H7 (cell line): ENCODE measurements at regions not wholly inside any gene's neighbourhood (a gene's known extent, or its start where the extent isn't known, plus 50 kb on each side); places are given as distances from the start of the nearest gene placed in this dataset.

ENCODE experiments used
- DNase-seq: peaks from one replicate; pipeline ENCODE4 v3.0.0; 2012
- H3K27me3 ChIP-seq: 2 replicates; pipeline ENCODE4 v1.6.0; 2011; ENCODE audit warnings: mild to moderate bottlenecking, low read length; ENCODE audit not compliant: control insufficient read depth, insufficient read depth
- H3K36me3 ChIP-seq: replicated peaks from 2 replicates; pipeline ENCODE4 v1.5.1; 2011; ENCODE audit warnings: low read length; ENCODE audit not compliant: control insufficient read depth, insufficient read depth
- H3K4me3 ChIP-seq: 2 replicates; pipeline ENCODE4 v1.5.1; 2011; ENCODE audit warnings: low read depth, mild to moderate bottlenecking, control low read depth, low read length, moderate library complexity; ENCODE audit not compliant: insufficient read depth

GRCh38 chr20:52817981-52818380 lies 154.2 kb upstream of the TSHZ2 start:
- no peak overlapping the region for H3K4me3 ChIP-seq
- H3K27me3 ChIP-seq = no peaks in the 10 kb centered on the region
- DNase-seq = no peak
- H3K36me3 ChIP-seq = no peaks in the 10 kb centered on the region

GRCh38 chr20:52817511-52817910 lies 154.6 kb upstream of the TSHZ2 start:
- Histone ChIP-seq H3K4me3 (no peak overlapping the region), H3K36me3 (no peaks in the 10 kb centered on the region), H3K27me3 (no peaks in the 10 kb centered on the region)
- DNase-seq = no peak

GRCh38 chr20:52814371-52814770 lies 157.8 kb upstream of the TSHZ2 start:
- Histone ChIP-seq H3K36me3 (no peaks in the 10 kb centered on the region), H3K4me3 (no peak overlapping the region), H3K27me3 (no peaks in the 10 kb centered on the region)
- DNase-seq = no peak

DNA sequence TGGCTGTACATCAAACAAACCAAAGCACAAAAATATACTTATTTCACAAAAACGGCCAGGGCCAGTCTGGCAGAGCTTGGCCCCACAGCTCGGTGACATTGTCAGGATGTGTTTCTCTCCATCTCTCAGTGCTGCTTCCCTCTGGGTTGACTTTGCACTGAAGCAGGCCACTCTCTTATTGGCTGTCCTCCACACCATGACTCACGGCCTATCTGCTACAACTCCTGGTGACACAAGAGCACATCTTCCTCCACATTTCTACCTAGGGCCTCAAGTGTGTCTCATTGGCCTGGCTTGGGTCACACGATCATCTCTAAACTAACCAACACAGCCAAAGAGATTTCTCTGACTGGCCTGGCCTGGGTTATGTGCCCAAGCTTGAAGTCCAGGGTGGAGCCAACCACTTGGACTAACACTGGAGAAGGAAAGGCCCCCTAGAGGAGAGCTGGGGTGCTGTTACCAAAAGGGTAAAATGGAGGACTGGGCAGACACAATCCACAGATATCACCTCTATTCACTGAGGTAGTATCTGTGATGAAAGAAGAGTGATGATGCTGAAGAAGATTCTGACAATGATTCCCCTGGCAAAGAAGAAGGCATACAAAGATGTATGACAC lies 159.8 kb upstream of the TSHZ2 start:
- no peaks in the 10 kb centered on the region for H3K36me3 ChIP-seq
- DNase-seq = no peak

GRCh38 chr20:52809003-52809402 lies 163.2 kb upstream of the TSHZ2 start:
- no peak overlapping the region for H3K4me3 ChIP-seq
- no peaks in the 10 kb centered on the region for H3K27me3 ChIP-seq
- DNase-seq = no peak
- H3K36me3 ChIP-seq = no peaks in the 10 kb centered on the region

More for the DNA sequence above, 159.8 kb upstream of the TSHZ2 start:
- Histone ChIP-seq H3K4me3 (no peak overlapping the region), H3K27me3 (no peaks in the 10 kb centered on the region)

- Histone ChIP-seq H3K4me3 (no peak overlapping the region), H3K27me3 (no peaks in the 10 kb centered on the region), H3K36me3 (no peaks in the 10 kb centered on the region)
- DNase-seq = no peak
Measured at GRCh38 chr20:52806918-52807317, 165.2 kb upstream of the TSHZ2 start.

DNA sequence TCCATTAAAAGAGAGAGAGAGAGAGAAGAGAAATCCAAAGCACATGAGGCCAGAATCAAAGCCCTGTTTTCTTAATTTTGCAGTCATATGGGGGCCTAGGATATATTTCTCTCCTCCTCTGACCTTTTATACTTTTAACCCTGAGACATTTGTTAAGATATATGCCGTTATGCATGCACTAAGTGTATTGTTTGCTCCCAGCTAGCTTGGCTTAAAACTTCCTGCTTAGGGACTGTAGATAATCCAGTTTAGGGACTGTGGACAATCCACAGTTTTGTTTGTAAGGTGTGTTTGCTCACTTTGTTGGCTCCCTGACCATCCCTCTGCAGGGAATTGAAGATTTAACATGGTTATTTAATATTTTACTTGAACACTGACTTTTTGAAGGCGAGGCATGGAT lies 166.3 kb upstream of the TSHZ2 start:
- no peaks in the 10 kb centered on the region for H3K36me3 ChIP-seq
- no peaks in the 10 kb centered on the region for H3K27me3 ChIP-seq
- no peak overlapping the region for H3K4me3 ChIP-seq
- DNase-seq = no peak

DNA sequence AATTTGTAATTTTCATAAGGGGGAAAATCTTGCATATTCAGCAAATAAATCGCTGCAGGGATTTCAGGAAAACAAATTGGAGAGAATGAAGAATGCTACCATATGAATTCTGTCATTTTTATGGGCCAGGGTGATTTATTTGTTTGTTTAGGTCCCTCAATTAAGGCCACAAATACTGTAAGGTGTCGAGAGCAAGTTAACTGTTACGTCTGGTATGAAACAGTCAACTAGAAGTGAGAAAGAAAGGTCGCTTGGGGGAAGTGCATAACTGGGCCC lies 166.9 kb upstream of the TSHZ2 start:
- H3K4me3 ChIP-seq = no peak overlapping the region
- no peaks in the 10 kb centered on the region for H3K36me3 ChIP-seq
- DNase-seq = no peak
- no peaks in the 10 kb centered on the region for H3K27me3 ChIP-seq

- Histone ChIP-seq H3K27me3 (no peaks in the 10 kb centered on the region), H3K4me3 (no peak overlapping the region)
- no peak for DNase-seq
Measured at GRCh38 chr20:52804497-52805295, 167.5 kb upstream of the TSHZ2 start.

DNA sequence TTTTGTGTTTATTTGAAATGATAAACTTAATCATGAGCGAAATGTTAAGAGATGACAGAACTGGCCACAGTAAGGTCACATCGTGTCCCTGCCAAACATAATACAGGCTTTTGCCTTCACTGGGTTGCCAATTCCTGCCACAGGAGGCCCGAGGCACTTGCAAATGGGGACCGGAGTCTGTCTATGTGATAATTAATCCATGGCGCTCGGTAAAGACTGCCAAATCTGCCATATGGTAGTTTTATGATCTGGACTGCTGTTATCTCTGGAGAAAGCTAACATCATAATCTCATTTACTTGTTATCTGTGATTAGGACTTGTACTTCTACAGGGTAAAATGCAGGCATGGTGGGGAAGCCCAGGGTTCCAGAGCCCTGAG lies 170.5 kb upstream of the TSHZ2 start:
- H3K36me3 ChIP-seq = no peaks in the 10 kb centered on the region
- H3K4me3 ChIP-seq = no peak overlapping the region
- DNase-seq = no peak
- no peaks in the 10 kb centered on the region for H3K27me3 ChIP-seq

More at GRCh38 chr20:52804497-52805295, 167.5 kb upstream of the TSHZ2 start:
- no peaks in the 10 kb centered on the region for H3K36me3 ChIP-seq

GRCh38 chr20:52800734-52801627 lies 171.2 kb upstream of the TSHZ2 start:
- DNase-seq = no peak
- no peak overlapping the region for H3K4me3 ChIP-seq
- H3K27me3 ChIP-seq = no peaks in the 10 kb centered on the region
- H3K36me3 ChIP-seq = no peaks in the 10 kb centered on the region

- Histone ChIP-seq H3K4me3 (no peak overlapping the region), H3K27me3 (no peaks in the 10 kb centered on the region), H3K36me3 (no peaks in the 10 kb centered on the region)
- no peak for DNase-seq
Measured at GRCh38 chr20:52799130-52799529, 173.0 kb upstream of the TSHZ2 start.

DNA sequence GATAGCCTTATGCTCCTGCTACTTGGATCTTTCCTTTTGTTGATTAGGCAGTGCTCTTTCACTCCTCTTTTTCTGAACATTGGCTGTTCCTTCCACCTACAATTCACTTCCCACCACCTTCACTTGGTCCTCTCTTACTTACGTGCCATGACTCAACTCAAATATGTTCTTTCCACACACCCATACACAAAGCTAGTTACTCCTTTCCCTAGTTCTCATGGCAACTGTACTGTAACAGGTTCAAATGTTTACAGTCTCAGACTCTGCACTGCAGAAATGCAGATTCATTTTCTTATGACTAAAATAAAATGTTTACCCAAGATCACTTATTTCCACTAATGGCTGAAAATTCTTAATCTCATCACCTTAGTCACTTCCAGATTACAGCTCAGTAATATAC lies 174.0 kb upstream of the TSHZ2 start:
- Histone ChIP-seq H3K27me3 (no peaks in the 10 kb centered on the region), H3K36me3 (no peaks in the 10 kb centered on the region)
- DNase-seq = no peak

DNA sequence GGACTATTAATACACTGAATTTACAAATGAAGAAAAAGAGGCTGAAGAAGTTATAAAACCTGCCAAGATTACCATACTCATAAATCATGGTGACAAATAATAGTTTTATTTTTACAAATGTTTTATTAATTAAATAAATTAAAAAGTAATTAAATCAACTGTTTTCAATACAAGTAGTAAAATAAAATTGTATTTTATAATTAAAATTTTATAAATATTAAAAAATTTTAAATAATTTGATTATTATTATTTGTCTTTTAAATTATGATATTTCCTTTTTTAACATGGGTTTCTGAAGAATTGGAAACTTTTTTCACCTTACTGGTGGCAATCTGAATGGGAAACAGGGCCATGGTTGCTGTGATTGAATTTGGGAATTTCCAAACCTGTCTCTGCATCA lies 177.3 kb upstream of the TSHZ2 start:
- DNase-seq = no peak
- no peaks in the 10 kb centered on the region for H3K36me3 ChIP-seq
- H3K27me3 ChIP-seq = no peaks in the 10 kb centered on the region
- no peak overlapping the region for H3K4me3 ChIP-seq

More for the DNA sequence above, 174.0 kb upstream of the TSHZ2 start:
- no peak overlapping the region for H3K4me3 ChIP-seq
